Embryonic facial prominence (tissue), 1 donor: ENCODE measurements at regions not wholly inside any gene's neighbourhood (a gene's known extent, or its start where the extent isn't known, plus 50 kb on each side); places are given as distances from the start of the nearest gene placed in this dataset.
"Not testable (repeated sequence)": the region's sequence is repeated elsewhere in the genome, so short reads cannot be mapped to it uniquely, and the experiment has no call there.

Source experiments
- DNase-seq: peaks from one replicate; pipeline ENCODE4 v3.0.0-alpha.2; 2016; ENCODE audit errors: extremely low spot score

GRCh38 chr16:65845466-65846209, 520.9 kb upstream of the CDH5 start:
- no peak for DNase-seq

- DNase-seq = no peak
Observed at GRCh38 chr16:65843941-65844340, 522.5 kb upstream of the CDH5 start.

- DNase-seq = no peak
Observed at GRCh38 chr16:65842067-65842466, 524.4 kb upstream of the CDH5 start.

GRCh38 chr16:65838001-65838400, 528.5 kb upstream of the CDH5 start:
- no peak for DNase-seq

GRCh38 chr16:65837464-65837863, 529.0 kb upstream of the CDH5 start:
- DNase-seq = no peak

GRCh38 chr16:65834688-65835087, 531.8 kb upstream of the CDH5 start:
- DNase-seq = no peak

- no peak for DNase-seq
Observed at GRCh38 chr16:65833171-65833871, 533.2 kb upstream of the CDH5 start.

- DNase-seq = no peak
Observed at GRCh38 chr16:65832679-65833078, 533.8 kb upstream of the CDH5 start.

GRCh38 chr16:65831903-65832666, 534.4 kb upstream of the CDH5 start:
- DNase-seq = no peak

GRCh38 chr16:65829076-65829475, 537.4 kb upstream of the CDH5 start:
- no peak for DNase-seq

GRCh38 chr16:65828296-65828695, 538.2 kb upstream of the CDH5 start:
- no peak for DNase-seq

- DNase-seq = no peak
Observed at GRCh38 chr16:65827231-65827630, 539.3 kb upstream of the CDH5 start.

GRCh38 chr16:65825191-65825856, 541.2 kb upstream of the CDH5 start:
- DNase-seq = no peak

- DNase-seq = no peak
Observed at GRCh38 chr16:65822148-65822547, 544.3 kb upstream of the CDH5 start.

- DNase-seq = no peak
Observed at GRCh38 chr16:65819136-65819898, 547.2 kb upstream of the CDH5 start.

- no peak for DNase-seq
Observed at GRCh38 chr16:65817799-65818198, 548.7 kb upstream of the CDH5 start.

- DNase-seq = no peak
Observed at GRCh38 chr16:65817066-65817465, 549.4 kb upstream of the CDH5 start.

GRCh38 chr16:65816556-65816955, 549.9 kb upstream of the CDH5 start:
- no peak for DNase-seq

- DNase-seq = no peak
Observed at GRCh38 chr16:65815707-65816106, 550.8 kb upstream of the CDH5 start.

- not testable (repeated sequence) for DNase-seq
Observed at GRCh38 chr16:65813879-65814278, 552.6 kb upstream of the CDH5 start.

GRCh38 chr16:65809627-65810026, 556.9 kb upstream of the CDH5 start:
- DNase-seq = no peak
